ENCODE measurements at regions not wholly inside any gene's neighbourhood (a gene's known extent, or its start where the extent isn't known, plus 50 kb on each side); places are given as distances from the start of the nearest gene placed in this dataset.

- Histone ChIP-seq H3K27me3 (no peaks in the 10 kb centered on the region), H3K36me3 (no peaks in the 10 kb centered on the region), H3K4me3 (no peak overlapping the region), H3K4me1 (no peaks in the 10 kb centered on the region), H3K9me3 (no peaks in the 10 kb centered on the region), H3K27ac (no peak overlapping the region)
- DNase-seq, result no peak
- intact Hi-C loops (cut with DNase I), result no loop called here
- no peak for TF ChIP-seq EP300 (IDR thresholded peaks at IDR 0.05)
- TF ChIP-seq CTCF (IDR thresholded peaks at IDR 0.05), result no peak
- no peak for TF ChIP-seq POLR2AphosphoS5 (IDR thresholded peaks at IDR 0.05)
- TF ChIP-seq POLR2A (IDR thresholded peaks at IDR 0.05), result no peak
- 49 to 75% methylated on average over 3 of the region's 3 CpGs for WGBS, 2 donors
These were observed 911.4 kb upstream of the SLC39A10 start for GRCh38 chr2:194745557-194746146.

GRCh38 chr2:194742706-194743105 is 914.3 kb upstream of the SLC39A10 start:
- Histone ChIP-seq H3K27ac (no peak overlapping the region), H3K9me3 (no peaks in the 10 kb centered on the region), H3K4me3 (no peak overlapping the region), H3K4me1 (no peaks in the 10 kb centered on the region), H3K36me3 (no peaks in the 10 kb centered on the region), H3K27me3 (no peaks in the 10 kb centered on the region)
- 79 to 86% methylated on average over 2 of the region's 2 CpGs for WGBS, 2 donors
- intact Hi-C loops (cut with DNase I), result no loop called here
- TF ChIP-seq CTCF (IDR thresholded peaks at IDR 0.05) (no peak), EP300 (IDR thresholded peaks at IDR 0.05) (no peak), POLR2A (IDR thresholded peaks at IDR 0.05) (no peak)
- no peak for DNase-seq

DNA sequence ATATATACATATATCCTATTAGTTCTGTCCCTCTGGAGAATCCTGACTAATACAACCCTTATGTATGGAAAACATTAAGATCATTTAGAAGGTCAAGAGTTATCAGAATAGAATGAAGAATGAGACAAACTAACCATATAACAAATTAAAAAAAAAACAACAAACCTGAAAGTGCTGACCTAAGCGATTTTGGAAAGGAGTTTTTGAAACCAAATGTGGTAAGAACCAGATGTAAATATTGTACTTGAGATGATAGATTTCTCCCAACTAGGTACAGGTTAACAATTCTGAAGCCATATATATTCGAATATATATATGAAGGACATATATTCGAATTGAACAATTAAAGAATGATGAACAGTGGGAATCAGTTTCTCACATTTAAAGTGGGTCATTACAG is 917.8 kb upstream of the SLC39A10 start:
- intact Hi-C loops (cut with DNase I), result no loop called here
- WGBS, 2 donors, result 85 to 90% methylated on average over 3 of the region's 3 CpGs

GRCh38 chr2:194735837-194736542 is 921.0 kb upstream of the SLC39A10 start:
- WGBS, 2 donors, result 77 to 82% methylated on average over 2 of the region's 2 CpGs
- no peaks in the 10 kb centered on the region for H3K9me3 ChIP-seq
- no peaks in the 10 kb centered on the region for H3K4me1 ChIP-seq
- no peak overlapping the region for H3K27ac ChIP-seq
- no peaks in the 10 kb centered on the region for H3K27me3 ChIP-seq
- DNase-seq, result no peak
- intact Hi-C loops (cut with DNase I), result no loop called here
- no peaks in the 10 kb centered on the region for H3K36me3 ChIP-seq
- no peak for TF ChIP-seq POLR2AphosphoS5 (IDR thresholded peaks at IDR 0.05)
- TF ChIP-seq CTCF (IDR thresholded peaks at IDR 0.05), result no peak
- TF ChIP-seq POLR2A (IDR thresholded peaks at IDR 0.05), result no peak
- no peak for TF ChIP-seq EP300 (IDR thresholded peaks at IDR 0.05)
- no peak overlapping the region for H3K4me3 ChIP-seq

More for the DNA sequence above, 917.8 kb upstream of the SLC39A10 start:
- Histone ChIP-seq H3K27ac (no peak overlapping the region), H3K4me3 (no peak overlapping the region), H3K36me3 (no peaks in the 10 kb centered on the region), H3K4me1 (no peaks in the 10 kb centered on the region), H3K27me3 (no peaks in the 10 kb centered on the region), H3K9me3 (no peaks in the 10 kb centered on the region)
- TF ChIP-seq POLR2AphosphoS5 (IDR thresholded peaks at IDR 0.05) (no peak), POLR2A (IDR thresholded peaks at IDR 0.05) (no peak), CTCF (IDR thresholded peaks at IDR 0.05) (no peak), EP300 (IDR thresholded peaks at IDR 0.05) (no peak)
- no peak for DNase-seq

Data from sigmoid colon (tissue), 6 donors.